Umbilical cord (tissue), 1 donor: ENCODE measurements at regions not wholly inside any gene's neighbourhood (a gene's known extent, or its start where the extent isn't known, plus 50 kb on each side); places are given as distances from the start of the nearest gene placed in this dataset.

ENCODE experiments used
- DNase-seq: peaks from one replicate; pipeline ENCODE4 v3.0.0-alpha.2; 2015; ENCODE audit warnings: low spot score

GRCh38 chr13:97057176-97057575 lies 62.9 kb upstream of the OXGR1 start:
- DNase-seq = no peak

DNA sequence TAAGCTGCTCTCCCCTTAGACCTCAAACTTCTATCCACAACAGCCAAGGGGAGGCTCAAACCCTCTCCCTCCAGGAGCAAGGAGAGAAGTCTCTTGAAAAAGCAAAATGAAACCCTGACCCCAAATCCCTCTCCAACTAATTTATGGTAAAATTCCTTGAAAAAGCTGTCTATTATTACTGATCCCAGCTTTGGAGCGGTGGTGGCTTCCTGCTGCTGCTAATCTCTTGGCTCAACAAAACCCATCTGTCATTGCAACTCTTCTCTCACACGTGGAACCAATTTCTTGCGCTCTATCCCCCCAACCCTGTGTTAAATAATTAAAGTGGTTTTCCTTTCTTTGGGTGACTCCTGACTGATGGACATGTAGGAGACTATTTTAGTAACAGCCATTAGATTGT lies 64.1 kb upstream of the OXGR1 start:
- no peak for DNase-seq

GRCh38 chr13:97058926-97059325 lies 64.7 kb upstream of the OXGR1 start:
- no peak for DNase-seq

DNA sequence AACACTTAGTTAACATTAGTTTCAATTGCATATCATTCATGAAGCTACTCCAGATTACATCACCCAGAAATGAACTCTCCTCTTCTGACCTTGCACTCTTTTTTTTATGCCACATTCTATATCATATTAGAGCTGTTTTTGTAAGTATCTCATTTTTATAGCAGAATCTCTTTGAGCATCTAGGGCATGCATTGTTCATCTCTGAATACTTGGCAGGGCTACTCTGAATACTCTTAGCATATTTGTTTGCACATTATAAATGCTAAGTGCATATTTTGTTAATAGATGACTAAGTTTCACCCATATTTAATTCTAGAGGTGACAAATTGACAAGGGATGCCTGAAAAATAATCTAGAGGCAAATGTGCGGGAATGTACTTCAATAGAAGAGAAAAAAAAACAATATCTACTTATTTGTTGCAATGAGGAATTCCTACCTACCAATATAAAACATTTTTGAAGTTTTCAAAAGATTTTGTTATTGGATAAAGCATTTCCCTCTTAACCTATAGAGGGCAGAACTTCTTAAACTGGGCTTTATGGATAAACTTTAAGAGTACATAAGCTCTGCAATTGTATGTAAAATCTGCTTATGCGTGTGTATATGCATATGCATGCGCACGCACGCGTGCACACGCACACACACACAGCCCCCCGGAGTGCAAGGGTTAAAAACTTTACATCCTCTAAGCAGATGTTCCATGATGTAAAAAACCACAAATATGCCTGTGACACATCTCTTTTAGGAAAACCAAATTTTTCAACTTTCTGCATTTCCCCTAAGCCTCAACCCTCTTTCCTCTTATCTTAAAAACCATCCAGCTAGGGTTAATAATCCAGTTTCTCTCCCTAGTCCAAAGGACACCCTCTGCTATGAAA lies 73.0 kb upstream of the OXGR1 start:
- no peak for DNase-seq

GRCh38 chr13:97068151-97068550 lies 73.9 kb upstream of the OXGR1 start:
- no peak for DNase-seq

- no peak for DNase-seq
These were observed 75.0 kb upstream of the OXGR1 start for GRCh38 chr13:97069050-97069815.

DNA sequence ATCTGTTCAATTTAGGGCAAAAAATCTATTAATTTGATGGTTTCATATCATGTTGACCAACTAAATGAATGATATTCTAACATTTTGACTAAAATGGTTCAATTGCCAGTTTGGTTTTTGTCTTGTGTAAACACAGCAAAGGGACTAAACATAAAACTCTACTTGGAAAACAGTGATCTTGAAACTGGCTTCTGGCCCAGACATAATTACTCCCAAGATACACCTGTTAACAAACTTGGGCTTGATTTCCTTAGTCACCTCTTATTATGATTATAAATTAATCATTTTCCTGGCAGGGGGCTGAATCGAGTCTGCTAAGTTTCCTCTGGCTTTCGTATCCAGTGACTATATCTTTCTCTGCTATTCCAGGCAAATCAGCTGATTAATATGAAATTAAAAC lies 78.0 kb upstream of the OXGR1 start:
- DNase-seq = no peak

- no peak for DNase-seq
These were observed 80.3 kb upstream of the OXGR1 start for GRCh38 chr13:97074618-97075017.

DNA sequence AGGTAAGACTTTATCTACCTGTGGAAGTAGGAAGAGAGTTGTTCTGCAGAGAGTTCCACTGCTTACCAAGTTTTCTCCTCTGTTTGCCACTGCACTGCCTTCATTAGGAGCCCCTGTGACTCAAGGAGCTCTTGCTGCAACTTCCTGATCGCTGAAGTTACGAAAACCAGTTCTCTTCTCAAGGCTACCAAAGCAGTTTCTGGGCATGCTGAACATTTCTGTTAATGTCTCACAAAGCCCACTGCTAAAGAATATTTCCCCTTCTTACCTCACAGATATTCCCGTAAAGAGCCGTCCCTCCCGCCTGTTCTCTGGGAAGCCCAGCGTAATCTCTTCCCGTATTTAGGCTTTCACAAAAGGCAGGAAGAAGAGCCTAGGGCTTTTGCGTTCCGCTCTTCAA lies 82.6 kb upstream of the OXGR1 start:
- peak; percentile 72 for DNase-seq

- DNase-seq = no peak
These were observed 83.1 kb upstream of the OXGR1 start for GRCh38 chr13:97077341-97077740.

GRCh38 chr13:97079726-97080125 lies 85.5 kb upstream of the OXGR1 start:
- DNase-seq = no peak

- no peak for DNase-seq
These were observed 88.4 kb upstream of the OXGR1 start for GRCh38 chr13:97082461-97083207.

- DNase-seq = no peak
These were observed 96.9 kb upstream of the OXGR1 start for GRCh38 chr13:97091196-97091595.

DNA sequence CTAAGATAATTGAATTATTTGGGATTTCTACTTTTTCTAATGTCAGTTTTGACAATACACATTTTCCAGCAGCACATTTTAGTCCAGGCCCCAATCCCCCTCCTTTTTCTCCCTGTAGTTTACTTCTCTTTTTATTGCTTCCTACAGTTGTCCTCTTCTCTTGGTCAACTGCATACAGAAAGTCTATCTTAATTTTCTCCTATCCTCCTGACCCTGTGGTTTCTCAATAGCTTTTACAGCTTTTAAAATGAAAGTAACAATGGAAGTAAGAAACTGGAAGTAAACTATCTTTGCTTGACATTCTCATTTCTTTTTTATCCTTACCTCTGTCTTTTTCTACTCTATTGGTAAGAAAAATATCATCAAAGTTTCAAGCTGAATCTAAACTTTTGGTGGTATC lies 106.5 kb upstream of the OXGR1 start:
- no peak for DNase-seq

- no peak for DNase-seq
These were observed 107.8 kb upstream of the OXGR1 start for GRCh38 chr13:97101912-97102708.

DNA sequence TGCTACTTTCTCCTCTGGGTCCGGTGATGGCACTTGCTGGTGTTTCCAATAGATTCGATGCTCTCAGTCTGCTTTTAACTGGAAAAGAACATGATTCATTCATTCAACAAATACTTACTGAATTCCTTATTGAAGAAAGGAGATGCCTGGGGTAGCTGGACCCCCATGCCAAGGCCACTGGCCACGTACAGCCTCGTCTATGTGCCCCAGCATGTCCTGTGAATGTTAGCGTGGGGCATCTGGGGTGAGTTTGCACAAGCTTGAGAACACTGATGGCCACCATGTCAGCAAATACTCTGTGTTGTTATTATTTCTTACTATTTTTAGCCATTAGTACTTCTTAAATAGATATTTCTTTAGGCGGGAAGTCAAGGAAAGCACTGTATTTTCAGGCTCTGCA lies 112.0 kb upstream of the OXGR1 start:
- no peak for DNase-seq

GRCh38 chr13:97107815-97108529 lies 113.7 kb upstream of the OXGR1 start:
- DNase-seq = no peak

DNA sequence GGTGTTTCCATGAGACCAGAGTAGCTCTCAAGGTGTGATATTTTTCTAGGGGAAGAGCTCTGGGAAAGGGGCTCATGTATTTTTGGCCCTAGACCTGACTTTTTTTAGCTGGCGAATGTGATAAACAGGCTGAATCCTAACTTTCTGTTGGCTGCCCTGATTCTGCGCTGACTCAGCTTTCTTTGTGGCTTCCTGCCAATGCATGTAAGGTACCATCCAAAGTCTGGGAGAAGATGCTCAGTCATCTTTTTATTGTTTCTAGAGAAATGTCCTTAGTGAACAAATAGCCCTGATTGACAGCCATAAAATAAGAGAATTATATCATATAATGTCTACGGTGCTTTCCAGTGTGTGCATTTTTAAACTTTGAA lies 113.6 kb upstream of the MBNL2 start:
- DNase-seq = peak; percentile 80

- DNase-seq = no peak
These were observed 112.9 kb upstream of the MBNL2 start for GRCh38 chr13:97109256-97109655.

GRCh38 chr13:97109841-97110492 lies 112.2 kb upstream of the MBNL2 start:
- DNase-seq = peak; percentile 88
